GM23248 (cell line): ENCODE measurements at regions not wholly inside any gene's neighbourhood (a gene's known extent, or its start where the extent isn't known, plus 50 kb on each side); places are given as distances from the start of the nearest gene placed in this dataset.

Experiments
- DNase-seq: peaks from one replicate; pipeline ENCODE4 v3.0.0-alpha.2; 2015
- H2AFZ ChIP-seq: fragments of 200-600 bp; sonication (generic); 2 replicates; pipeline ENCODE4 v1.6.1; 2016; ENCODE audit warnings: antibody characterized with exemption
- H3F3A ChIP-seq: fragments of 200-600 bp; sonication (generic); 2 replicates; pipeline ENCODE4 v1.6.1; 2016; ENCODE audit warnings: mild to moderate bottlenecking, antibody characterized with exemption, mixed run types; ENCODE audit not compliant: insufficient read depth
- H3K27ac ChIP-seq: fragments of 200-600 bp; sonication (generic); 2 replicates; pipeline ENCODE4 v1.5.1; 2016; ENCODE audit warnings: mild to moderate bottlenecking
- H3K27me3 ChIP-seq: fragments of 200-600 bp; sonication (generic); replicated peaks from 2 replicates; pipeline ENCODE4 v1.6.1; 2016; ENCODE audit warnings: mild to moderate bottlenecking; ENCODE audit not compliant: insufficient read depth
- H3K36me3 ChIP-seq: fragments of 200-600 bp; sonication (generic); 2 replicates; pipeline ENCODE4 v1.6.1; 2016; ENCODE audit warnings: low read depth, mild to moderate bottlenecking
- H3K4me1 ChIP-seq: fragments of 200-600 bp; sonication (generic); 2 replicates; pipeline ENCODE4 v1.6.1; 2016; ENCODE audit warnings: mild to moderate bottlenecking; ENCODE audit not compliant: insufficient read depth
- H3K4me2 ChIP-seq: fragments of 200-600 bp; sonication (generic); one replicate; pipeline ENCODE4 v1.6.1; 2016; ENCODE audit warnings: mild to moderate bottlenecking; ENCODE audit not compliant: unreplicated experiment
- H3K4me3 ChIP-seq: fragments of 200-600 bp; sonication (generic); 2 replicates; pipeline ENCODE4 v1.5.1; 2016; ENCODE audit warnings: mild to moderate bottlenecking
- H3K79me2 ChIP-seq: fragments of 200-600 bp; sonication (generic); 2 replicates; pipeline ENCODE4 v1.6.1; 2016; ENCODE audit warnings: mild to moderate bottlenecking; ENCODE audit not compliant: insufficient read depth
- H3K9ac ChIP-seq: fragments of 200-600 bp; sonication (generic); 2 replicates; pipeline ENCODE4 v1.6.1; 2016; ENCODE audit warnings: mild to moderate bottlenecking
- H3K9me2 ChIP-seq: fragments of 200-600 bp; sonication (generic); 2 replicates; pipeline ENCODE4 v1.6.1; 2016; ENCODE audit warnings: mixed run types, mild to moderate bottlenecking, moderate library complexity; ENCODE audit not compliant: insufficient read depth
- H3K9me3 ChIP-seq: fragments of 200-600 bp; sonication (generic); one replicate; pipeline ENCODE4 v1.6.1; 2017; ENCODE audit warnings: low read depth
- H4K20me1 ChIP-seq: fragments of 200-600 bp; sonication (generic); 2 replicates; pipeline ENCODE4 v1.6.0; 2016; ENCODE audit not compliant: insufficient read depth
- EZH2 ChIP-seq: fragments of 200-600 bp; sonication (generic); IDR thresholded peaks from 2 replicates; pipeline ENCODE4 v1.6.1; 2018; ENCODE audit warnings: antibody characterized with exemption, mild to moderate bottlenecking; ENCODE audit not compliant: insufficient read depth, poor library complexity, severe bottlenecking
- EZH2phosphoT487 ChIP-seq: fragments of 200-600 bp; sonication (generic); IDR thresholded peaks from 2 replicates; pipeline ENCODE4 v1.6.1; 2018; ENCODE audit warnings: antibody characterized with exemption, moderate library complexity, mild to moderate bottlenecking, low read depth; ENCODE audit not compliant: insufficient read depth
- WGBS, 2 experiments: methylation state at CpG; one replicate each; pipeline ENCODE4 v1.1.6; 2015 to 2017; ENCODE audit warnings: low lambda C conversion rate in 2 of 2, low coverage in 1 of 2; ENCODE audit errors: missing lambda C conversion rate in 2 of 2; 5-methylcytosine and 5-hydroxymethylcytosine counted together
- in situ Hi-C: fragments of 300-500 bp; cut with MboI; formaldehyde crosslinking; loops from 2 replicates; pipeline ENCODE4 v1.15.0; 2020

DNA sequence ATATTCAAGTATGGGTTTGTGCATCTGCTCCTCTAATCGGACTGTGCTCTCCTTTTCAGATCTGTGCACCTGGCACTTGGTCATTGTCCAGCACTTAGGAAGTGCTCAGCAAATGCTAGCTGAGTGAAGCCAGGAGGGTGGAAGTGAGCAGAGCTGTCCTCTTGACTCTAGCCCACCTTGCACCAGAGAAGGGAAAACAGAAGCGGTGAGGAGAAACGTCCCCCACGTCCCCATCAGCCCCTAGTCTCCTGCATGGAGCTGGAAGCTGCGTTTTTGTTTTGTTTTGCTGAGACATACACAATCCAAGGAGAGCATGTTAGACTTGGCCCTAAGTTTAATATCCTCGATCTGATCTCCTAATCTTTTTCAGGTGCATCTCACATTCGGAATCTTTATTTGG, 73.6 kb downstream of the EN1 start:
- Histone ChIP-seq H3K4me1 (no peaks in the 10 kb centered on the region), H2AFZ (peak overlapping the region; percentile 93; the same call in 1 of the 2 replicates), H3K4me3 (peak overlapping the region; percentile 84), H3K36me3 (no peaks in the 10 kb centered on the region), H3K9ac (no peak overlapping the region), H3K9me2 (no peaks in the 10 kb centered on the region), H3K9me3 (no peaks in the 10 kb centered on the region), H3K27me3 (no peaks in the 10 kb centered on the region), H3F3A (peaks cover 1% of the 10 kb centered on the region), H4K20me1 (no peaks in the 10 kb centered on the region), H3K79me2 (no peaks in the 10 kb centered on the region), H3K27ac (no peak overlapping the region), H3K4me2 (peak overlapping the region; percentile 89)
- 68 to 74% methylated on average over 7 of the region's 7 CpGs for WGBS, 2 experiments
- in situ Hi-C loops = no loop called here
- no peak for DNase-seq
- TF ChIP-seq EZH2 (no peak), EZH2phosphoT487 (no peak)

DNA sequence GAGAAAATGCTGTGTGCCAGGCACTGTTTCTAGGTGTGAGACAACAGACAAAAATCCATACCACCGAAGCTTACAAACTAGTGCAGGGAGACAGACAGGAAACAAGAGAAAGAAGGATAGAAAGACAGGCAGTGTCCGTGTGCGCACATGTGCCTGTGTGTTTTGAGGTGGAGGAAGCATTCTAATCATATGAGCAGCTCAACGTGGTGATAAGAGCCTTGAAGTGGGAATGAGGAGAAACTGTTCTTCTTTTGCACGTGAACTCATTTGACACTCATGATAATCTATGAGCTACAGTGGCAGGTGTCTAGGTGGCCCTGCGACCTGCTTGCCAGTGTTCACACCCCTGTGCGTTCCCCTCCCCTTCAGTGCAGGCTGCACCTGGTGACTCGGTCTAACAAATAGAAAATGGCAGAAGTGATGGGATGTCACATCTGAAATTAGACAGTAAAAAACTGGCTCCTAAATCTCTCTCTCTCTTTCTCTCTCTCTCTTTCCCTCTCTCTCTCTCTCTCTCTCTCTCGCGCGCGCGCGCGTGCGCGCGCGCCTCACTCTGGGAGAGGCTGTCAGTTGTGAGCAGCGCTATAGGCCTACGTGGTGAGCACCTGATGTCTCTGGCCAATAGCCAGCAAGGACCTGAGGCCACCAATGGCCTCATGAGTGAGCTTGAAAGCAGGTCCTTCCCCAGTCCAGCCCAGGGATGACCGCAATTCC, 74.8 kb downstream of the EN1 start:
- TF ChIP-seq EZH2 (no peak), EZH2phosphoT487 (no peak)
- in situ Hi-C loops = no loop called here
- Histone ChIP-seq H3K9me3 (no peaks in the 10 kb centered on the region), H3K9me2 (no peaks in the 10 kb centered on the region), H3K79me2 (no peaks in the 10 kb centered on the region), H2AFZ (no peak overlapping the region), H3K4me3 (no peak overlapping the region), H3K36me3 (no peaks in the 10 kb centered on the region), H3F3A (no peaks in the 10 kb centered on the region), H4K20me1 (no peaks in the 10 kb centered on the region), H3K4me2 (no peak overlapping the region), H3K27ac (no peak overlapping the region), H3K27me3 (no peaks in the 10 kb centered on the region), H3K9ac (no peak overlapping the region), H3K4me1 (no peaks in the 10 kb centered on the region)
- 84 to 92% methylated on average over 20 to 22 of the region's 22 CpGs for WGBS, 2 experiments
- no peak for DNase-seq

DNA sequence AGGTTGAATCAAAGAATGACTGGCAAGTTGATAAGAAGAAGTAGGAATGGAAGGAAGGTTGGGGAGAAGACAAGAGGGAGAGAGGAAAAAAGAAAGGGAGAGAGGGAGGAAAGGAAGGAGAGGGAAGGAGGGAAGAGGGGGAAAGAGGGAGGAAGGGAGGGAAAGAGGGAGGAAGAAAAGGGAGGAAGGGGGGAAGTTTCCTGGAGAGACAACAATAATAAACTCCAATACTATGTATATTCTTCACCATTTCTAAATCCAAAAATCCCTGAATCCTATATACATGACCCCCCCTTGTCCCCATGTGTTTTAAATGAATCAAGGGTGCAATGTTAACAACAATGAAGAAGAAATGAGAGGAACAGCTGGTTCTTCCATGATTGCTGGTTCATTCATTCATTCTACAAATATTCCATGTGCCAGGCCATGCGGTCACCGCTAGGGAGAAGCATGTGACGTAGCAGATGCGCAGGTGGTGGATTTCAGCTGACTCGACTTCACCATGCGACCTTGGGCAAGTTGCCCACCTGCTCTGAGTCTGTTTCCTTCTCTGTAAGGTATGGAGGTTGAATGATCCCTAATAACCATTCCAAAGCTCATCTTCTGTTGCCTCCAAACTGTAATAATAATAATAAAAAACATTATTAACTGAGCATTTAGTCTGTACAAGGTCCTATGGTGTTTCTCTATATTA, 77.6 kb downstream of the EN1 start:
- in situ Hi-C loops = no loop called here

GRCh38 chr2:118766871-118767270, 80.6 kb downstream of the EN1 start:
- H3K9me2 ChIP-seq = no peaks in the 10 kb centered on the region
- H3K9ac ChIP-seq = no peak overlapping the region
- no peak overlapping the region for H3K4me2 ChIP-seq
- H4K20me1 ChIP-seq = no peaks in the 10 kb centered on the region
- H3K27ac ChIP-seq = no peak overlapping the region
- H3K4me3 ChIP-seq = no peak overlapping the region
- H3K4me1 ChIP-seq = 0 out of 2 replicates have a peak, but pooled peaks cover 3% of the 10 kb centered on the region
- no peaks in the 10 kb centered on the region for H3K9me3 ChIP-seq
- H3K36me3 ChIP-seq = no peaks in the 10 kb centered on the region
- in situ Hi-C loops = no loop called here
- H3K27me3 ChIP-seq = no peaks in the 10 kb centered on the region
- WGBS, 2 experiments = 87 to 90% methylated on average over 6 of the region's 6 CpGs
- H3K79me2 ChIP-seq = no peaks in the 10 kb centered on the region
- TF ChIP-seq EZH2phosphoT487 (no peak), EZH2 (no peak)
- no peak overlapping the region for H2AFZ ChIP-seq
- no peaks in the 10 kb centered on the region for H3F3A ChIP-seq
- no peak for DNase-seq

More for the DNA sequence above, 77.6 kb downstream of the EN1 start:
- Histone ChIP-seq H3K4me2 (no peak overlapping the region), H3K27me3 (no peaks in the 10 kb centered on the region), H3K4me1 (no peaks in the 10 kb centered on the region), H3K36me3 (no peaks in the 10 kb centered on the region), H4K20me1 (no peaks in the 10 kb centered on the region), H3K27ac (no peak overlapping the region), H3K79me2 (no peaks in the 10 kb centered on the region), H3F3A (no peaks in the 10 kb centered on the region), H3K9me2 (no peaks in the 10 kb centered on the region), H2AFZ (no peak overlapping the region), H3K9me3 (no peaks in the 10 kb centered on the region), H3K9ac (no peak overlapping the region), H3K4me3 (no peak overlapping the region)
- DNase-seq = no peak
- TF ChIP-seq EZH2 (no peak), EZH2phosphoT487 (no peak)
- 66 to 68% methylated on average over 6 of the region's 6 CpGs for WGBS, 2 experiments
